Choroid plexus epithelial cell (primary cell): ENCODE measurements at regions not wholly inside any gene's neighbourhood (a gene's known extent, or its start where the extent isn't known, plus 50 kb on each side); places are given as distances from the start of the nearest gene placed in this dataset.

Experiments
- DNase-seq: peaks from one replicate; pipeline ENCODE4 v3.0.0-alpha.2; 2010; ENCODE audit warnings: low read depth
- H3K4me3 ChIP-seq: 2 replicates; pipeline ENCODE4 v1.5.1; 2011; ENCODE audit warnings: low read depth, mild to moderate bottlenecking, control low read depth, low read length, moderate library complexity
- TF ChIP-seq, protein P1 (sequence below): conservative IDR thresholded peaks from 2 replicates; pipeline ENCODE4 v1.5.1; 2011; ENCODE audit warnings: low read depth, mild to moderate bottlenecking, control low read depth, inconsistent platforms, low read length, moderate library complexity

DNA sequence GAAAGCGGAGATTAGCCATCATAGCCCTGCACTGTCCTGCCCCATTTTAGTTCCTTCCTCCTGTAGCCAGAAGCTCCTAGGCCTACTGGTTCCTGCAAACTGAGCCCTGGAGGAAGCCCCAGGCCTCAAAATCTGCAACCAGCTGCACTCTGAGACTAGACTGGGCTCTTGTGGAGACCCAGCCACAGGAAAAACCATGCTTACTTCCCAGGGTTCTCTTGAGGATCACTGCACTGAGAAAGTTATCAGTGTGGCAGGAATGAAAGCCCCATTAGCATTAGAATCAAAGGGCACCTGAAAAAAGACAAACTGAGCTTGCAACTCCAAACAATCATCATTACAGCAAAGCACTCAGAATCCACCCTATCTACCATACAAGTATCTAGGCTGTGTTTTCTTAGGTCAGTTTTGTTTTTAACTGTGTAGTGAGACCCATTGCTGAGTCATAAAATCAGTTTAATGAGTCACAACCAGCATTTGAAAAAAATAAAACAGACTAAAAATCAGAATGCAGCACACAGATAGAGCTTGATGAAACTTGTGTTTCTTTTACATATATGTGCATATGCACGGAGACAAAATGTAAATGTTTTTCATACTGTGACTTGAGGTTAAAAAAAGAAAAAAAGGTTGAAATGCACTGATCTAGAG, 91.0 kb downstream of the UNC5CL start:
- no peak overlapping the region for H3K4me3 ChIP-seq
- TF ChIP-seq, protein P1, sequence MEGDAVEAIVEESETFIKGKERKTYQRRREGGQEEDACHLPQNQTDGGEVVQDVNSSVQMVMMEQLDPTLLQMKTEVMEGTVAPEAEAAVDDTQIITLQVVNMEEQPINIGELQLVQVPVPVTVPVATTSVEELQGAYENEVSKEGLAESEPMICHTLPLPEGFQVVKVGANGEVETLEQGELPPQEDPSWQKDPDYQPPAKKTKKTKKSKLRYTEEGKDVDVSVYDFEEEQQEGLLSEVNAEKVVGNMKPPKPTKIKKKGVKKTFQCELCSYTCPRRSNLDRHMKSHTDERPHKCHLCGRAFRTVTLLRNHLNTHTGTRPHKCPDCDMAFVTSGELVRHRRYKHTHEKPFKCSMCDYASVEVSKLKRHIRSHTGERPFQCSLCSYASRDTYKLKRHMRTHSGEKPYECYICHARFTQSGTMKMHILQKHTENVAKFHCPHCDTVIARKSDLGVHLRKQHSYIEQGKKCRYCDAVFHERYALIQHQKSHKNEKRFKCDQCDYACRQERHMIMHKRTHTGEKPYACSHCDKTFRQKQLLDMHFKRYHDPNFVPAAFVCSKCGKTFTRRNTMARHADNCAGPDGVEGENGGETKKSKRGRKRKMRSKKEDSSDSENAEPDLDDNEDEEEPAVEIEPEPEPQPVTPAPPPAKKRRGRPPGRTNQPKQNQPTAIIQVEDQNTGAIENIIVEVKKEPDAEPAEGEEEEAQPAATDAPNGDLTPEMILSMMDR, result no peak
- peak; percentile 78 for DNase-seq

- TF ChIP-seq, protein P1, result no peak
- DNase-seq, result no peak
- H3K4me3 ChIP-seq, result no peak overlapping the region
These were observed 92.2 kb downstream of the UNC5CL start for GRCh38 chr6:40946738-40947301.

GRCh38 chr6:40937491-40937890, 101.5 kb downstream of the UNC5CL start:
- TF ChIP-seq, protein P1, result no peak
- no peak overlapping the region for H3K4me3 ChIP-seq
- DNase-seq, result peak; percentile 12

GRCh38 chr6:40936818-40937251, 102.2 kb downstream of the UNC5CL start:
- H3K4me3 ChIP-seq, result no peak overlapping the region
- peak; percentile 70 for DNase-seq
- TF ChIP-seq, protein P1, result no peak

- TF ChIP-seq, protein P1, result no peak
- no peak overlapping the region for H3K4me3 ChIP-seq
- DNase-seq, result no peak
These were observed 105.2 kb downstream of the UNC5CL start for GRCh38 chr6:40933864-40934263.

DNA sequence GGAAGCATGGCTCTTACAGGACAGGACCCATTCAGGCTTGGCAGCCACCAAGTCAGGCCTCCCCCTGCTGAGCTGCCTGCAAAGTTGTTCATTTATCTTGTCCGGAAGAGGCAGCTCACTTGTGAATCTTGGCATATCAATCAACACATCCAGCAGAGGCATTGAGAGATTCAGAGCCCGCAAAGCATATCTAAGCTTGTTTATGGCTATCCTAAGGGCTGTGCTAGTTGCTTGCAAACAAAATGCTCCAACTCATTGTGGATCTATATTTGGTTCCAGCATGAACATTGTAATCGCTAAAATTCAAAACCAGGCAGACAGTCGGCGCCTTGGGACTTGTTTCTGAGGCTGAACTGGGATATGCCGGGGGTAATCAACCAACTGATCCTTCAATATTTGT, 106.1 kb downstream of the UNC5CL start:
- DNase-seq, result no peak
- TF ChIP-seq, protein P1, result no peak
- H3K4me3 ChIP-seq, result no peak overlapping the region

GRCh38 chr6:40932366-40932765, 106.7 kb downstream of the UNC5CL start:
- TF ChIP-seq, protein P1, result no peak
- H3K4me3 ChIP-seq, result no peak overlapping the region
- DNase-seq, result no peak
